Fibroblast of villous mesenchyme (primary cell): ENCODE measurements at regions not wholly inside any gene's neighbourhood (a gene's known extent, or its start where the extent isn't known, plus 50 kb on each side); places are given as distances from the start of the nearest gene placed in this dataset.

Source experiments
- DNase-seq: peaks from one replicate; pipeline ENCODE4 v3.0.0-alpha.2; 2010; ENCODE audit warnings: low read depth
- H3K4me3 ChIP-seq: 2 replicates; pipeline ENCODE4 v1.5.1; 2011; ENCODE audit warnings: low read depth, mild to moderate bottlenecking, low read length
- TF ChIP-seq, protein P1 (sequence below): IDR thresholded peaks from 2 replicates; pipeline ENCODE4 v1.5.1; 2012; ENCODE audit warnings: low read depth, mild to moderate bottlenecking, low read length; ENCODE audit not compliant: insufficient read depth

DNA sequence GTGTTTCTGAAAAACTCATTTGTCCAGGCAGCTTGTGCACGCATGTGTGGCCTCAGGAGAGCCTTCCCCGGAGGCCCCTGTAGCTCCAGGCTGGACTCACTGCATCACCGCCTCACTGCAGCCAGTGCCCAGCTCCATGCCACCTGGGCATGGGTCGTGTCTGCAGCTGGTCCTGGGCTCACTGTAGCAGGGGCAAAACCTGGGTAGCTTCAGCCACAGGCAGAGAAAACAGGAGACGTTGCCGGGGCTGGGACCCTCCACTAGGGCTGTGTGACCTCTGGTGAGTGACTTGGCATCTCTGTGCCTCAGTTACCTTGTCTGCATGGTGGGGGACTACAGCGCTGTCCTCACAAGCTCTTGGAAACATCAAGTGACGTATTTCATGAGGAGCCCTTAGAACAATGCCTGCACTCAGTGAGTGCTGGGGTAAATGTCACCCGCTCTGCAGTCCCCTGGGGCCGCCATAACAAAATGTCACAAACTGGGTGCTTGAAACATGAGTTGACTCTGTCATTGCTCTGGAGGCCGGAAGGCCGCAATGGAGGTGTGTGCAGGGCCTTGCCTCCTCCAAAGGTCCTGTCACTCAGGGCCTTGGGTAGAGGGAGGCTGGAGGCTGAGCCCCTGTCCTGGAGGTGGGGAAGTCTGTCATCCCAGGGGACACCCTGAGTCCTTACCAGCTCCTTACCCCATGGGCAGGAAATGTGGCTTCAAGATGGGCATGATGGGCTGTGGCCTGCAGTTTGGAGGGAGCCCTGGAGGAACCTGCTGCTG lies 488.7 kb downstream of the TBC1D22A start:
- TF ChIP-seq, protein P1, sequence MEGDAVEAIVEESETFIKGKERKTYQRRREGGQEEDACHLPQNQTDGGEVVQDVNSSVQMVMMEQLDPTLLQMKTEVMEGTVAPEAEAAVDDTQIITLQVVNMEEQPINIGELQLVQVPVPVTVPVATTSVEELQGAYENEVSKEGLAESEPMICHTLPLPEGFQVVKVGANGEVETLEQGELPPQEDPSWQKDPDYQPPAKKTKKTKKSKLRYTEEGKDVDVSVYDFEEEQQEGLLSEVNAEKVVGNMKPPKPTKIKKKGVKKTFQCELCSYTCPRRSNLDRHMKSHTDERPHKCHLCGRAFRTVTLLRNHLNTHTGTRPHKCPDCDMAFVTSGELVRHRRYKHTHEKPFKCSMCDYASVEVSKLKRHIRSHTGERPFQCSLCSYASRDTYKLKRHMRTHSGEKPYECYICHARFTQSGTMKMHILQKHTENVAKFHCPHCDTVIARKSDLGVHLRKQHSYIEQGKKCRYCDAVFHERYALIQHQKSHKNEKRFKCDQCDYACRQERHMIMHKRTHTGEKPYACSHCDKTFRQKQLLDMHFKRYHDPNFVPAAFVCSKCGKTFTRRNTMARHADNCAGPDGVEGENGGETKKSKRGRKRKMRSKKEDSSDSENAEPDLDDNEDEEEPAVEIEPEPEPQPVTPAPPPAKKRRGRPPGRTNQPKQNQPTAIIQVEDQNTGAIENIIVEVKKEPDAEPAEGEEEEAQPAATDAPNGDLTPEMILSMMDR: no peak
- no peak for DNase-seq
- H3K4me3 ChIP-seq: no peak overlapping the region

DNA sequence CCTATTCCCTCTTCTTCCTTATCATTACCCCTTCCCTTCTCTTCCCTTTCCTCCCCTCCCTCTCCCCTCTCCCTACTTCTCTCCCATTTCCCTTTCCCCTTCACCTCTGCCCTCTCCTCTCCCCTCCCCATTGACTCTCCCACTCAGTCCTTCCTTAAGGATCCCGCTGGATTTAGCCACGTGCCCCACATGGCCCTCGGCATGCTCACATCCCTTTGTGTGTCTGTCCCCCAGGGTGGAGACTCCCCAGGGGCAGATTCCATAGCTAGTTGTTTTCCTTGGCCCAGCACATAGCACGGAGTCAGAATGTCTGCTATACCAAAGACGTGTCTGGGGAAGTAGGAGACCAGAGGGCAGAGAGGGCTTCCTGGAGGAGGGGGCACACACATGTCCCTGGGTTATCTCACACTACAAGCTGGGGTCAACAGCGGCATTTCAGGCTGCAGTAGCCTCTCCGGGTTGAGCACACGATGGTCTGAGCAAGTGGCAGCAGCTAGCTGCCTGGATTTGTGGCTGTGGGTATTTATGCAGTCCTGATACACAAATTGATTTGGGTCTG lies 487.0 kb downstream of the TBC1D22A start:
- no peak overlapping the region for H3K4me3 ChIP-seq
- no peak for DNase-seq
- TF ChIP-seq, protein P1: no peak

DNA sequence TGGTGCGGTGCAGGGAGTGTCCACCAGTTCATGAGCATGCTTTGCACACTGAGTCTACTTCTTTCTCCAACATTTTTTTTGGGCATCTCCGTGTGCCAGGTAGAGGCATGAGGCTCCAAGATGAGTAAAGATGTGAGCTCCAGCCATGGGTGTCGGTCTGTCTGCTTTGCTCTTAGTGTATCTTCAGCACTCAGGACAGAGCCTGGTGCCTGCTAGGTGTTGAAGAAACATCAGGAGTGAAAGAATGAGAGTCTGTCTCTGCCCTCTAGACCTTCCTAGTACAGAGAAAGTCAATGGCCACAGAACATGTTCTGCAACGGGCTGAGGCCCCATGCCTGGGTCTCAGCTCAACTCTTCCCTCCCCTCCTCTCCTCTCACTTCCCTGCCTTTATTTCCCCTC lies 486.5 kb downstream of the TBC1D22A start:
- TF ChIP-seq, protein P1: no peak
- no peak for DNase-seq
- H3K4me3 ChIP-seq: no peak overlapping the region

DNA sequence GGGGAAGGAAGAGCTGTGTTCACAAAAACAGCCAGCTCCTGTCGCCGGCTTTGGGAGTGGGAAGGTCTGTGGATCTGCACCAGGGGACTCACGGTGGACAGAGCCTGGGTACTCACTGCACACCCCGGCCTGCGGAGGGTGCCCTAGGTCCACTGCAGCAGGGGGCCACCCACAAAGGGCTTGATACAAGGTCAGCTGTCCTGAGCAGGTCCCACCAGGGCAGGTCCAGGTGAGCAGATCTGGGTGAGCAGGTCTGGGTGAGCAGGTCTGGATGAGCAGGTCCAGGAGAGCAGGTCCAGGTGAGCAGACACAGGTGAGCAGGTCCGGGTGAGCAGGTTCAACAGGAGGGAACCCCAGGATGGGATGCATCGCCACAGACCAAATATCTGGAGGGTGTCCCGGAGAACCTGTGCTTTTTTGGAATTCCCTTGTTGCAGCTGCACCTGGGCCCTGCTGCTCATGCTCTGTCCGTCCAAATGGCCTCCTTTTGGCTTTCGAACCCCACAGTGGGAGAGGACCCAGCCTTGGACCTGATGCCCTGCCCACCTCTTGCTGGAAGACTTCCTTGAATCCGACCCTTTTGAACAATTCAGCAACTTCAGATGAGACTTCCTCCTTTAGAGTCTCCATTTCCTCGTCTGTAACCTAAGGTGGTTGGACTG lies 485.3 kb downstream of the TBC1D22A start:
- TF ChIP-seq, protein P1: no peak
- no peak overlapping the region for H3K4me3 ChIP-seq
- no peak for DNase-seq

DNA sequence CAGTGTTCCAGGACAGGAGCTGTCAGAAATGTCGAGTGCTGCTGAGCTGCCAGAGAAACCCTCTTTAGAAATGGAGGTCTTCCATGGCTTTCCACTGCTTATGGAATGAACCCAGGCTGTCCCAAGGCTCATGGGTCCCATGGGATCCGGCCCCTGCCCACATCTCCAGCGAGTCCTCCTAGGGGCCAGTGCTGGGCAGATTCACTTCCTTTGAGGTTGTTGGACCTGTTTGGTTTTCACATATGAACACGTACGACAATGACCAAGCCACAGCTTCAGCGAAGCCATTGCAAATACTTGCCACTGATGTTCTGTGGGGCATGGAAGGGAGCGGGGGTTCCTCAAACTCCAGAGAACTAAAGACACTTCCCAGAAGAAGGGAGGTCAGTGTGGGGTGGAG lies 483.3 kb downstream of the TBC1D22A start:
- TF ChIP-seq, protein P1: no peak
- no peak for DNase-seq
- H3K4me3 ChIP-seq: no peak overlapping the region

DNA sequence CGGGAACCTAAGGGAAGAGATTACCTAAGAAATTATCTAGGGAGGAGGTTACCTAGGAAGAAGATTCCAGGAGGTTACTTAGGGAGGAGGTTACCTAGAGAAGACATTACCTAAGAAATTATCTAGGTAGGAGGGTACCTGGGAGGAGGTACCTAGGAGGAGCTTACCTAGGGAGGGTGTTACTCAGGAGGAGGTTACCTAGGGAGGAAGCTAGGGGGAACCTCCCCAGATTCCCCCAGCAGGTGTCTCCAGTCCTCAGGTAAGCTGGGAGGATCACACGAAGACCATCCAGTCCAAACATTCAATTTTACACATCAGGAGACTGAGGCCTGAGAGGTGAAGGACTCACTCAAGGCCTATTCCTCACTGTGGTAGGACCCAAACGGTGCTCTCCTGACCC lies 482.8 kb downstream of the TBC1D22A start:
- H3K4me3 ChIP-seq: no peak overlapping the region
- TF ChIP-seq, protein P1: no peak
- DNase-seq: no peak
